ENCODE measurements at regions not wholly inside any gene's neighbourhood (a gene's known extent, or its start where the extent isn't known, plus 50 kb on each side); places are given as distances from the start of the nearest gene placed in this dataset.

DNA sequence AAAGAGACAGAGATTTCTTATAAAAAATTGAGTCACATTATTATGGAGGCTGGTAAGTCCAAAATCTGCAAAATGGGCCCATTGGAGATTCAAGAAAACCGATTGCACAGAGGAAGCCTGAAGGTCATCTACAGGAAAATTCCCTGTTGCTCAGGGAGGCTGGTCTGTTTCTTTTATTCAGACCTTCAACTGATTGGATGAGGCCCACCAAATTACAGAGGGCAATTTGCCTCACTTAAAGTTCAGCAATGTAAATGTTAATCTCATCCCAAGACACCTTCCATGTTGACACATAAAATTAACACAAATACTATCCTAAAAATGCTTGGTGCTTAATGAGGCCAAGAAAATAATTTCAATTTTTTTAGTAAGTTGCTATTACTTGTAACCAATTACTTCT is 219.2 kb upstream of the RUNX1 start:
- H3K4me1 ChIP-seq (ENCODE audit: control insufficient read depth, insufficient read depth, low read length), result no peaks in the 10 kb centered on the region
- no peak overlapping the region for H3K27ac ChIP-seq (ENCODE audit: low read length)
- no peak overlapping the region for H3K4me3 ChIP-seq (ENCODE audit: low read length)
- intact Hi-C loops (cut with DNase I), result no loop called here
- H3K9me3 ChIP-seq (ENCODE audit: control insufficient read depth, low read length), result peaks cover 2% of the 10 kb centered on the region
- 75% methylated on average over 1 of the region's 1 CpG for WGBS
- DNase-seq (no peak), ATAC-seq (no peak)
- no peaks in the 10 kb centered on the region for H3K27me3 ChIP-seq (ENCODE audit: control insufficient read depth, insufficient read depth)

DNA sequence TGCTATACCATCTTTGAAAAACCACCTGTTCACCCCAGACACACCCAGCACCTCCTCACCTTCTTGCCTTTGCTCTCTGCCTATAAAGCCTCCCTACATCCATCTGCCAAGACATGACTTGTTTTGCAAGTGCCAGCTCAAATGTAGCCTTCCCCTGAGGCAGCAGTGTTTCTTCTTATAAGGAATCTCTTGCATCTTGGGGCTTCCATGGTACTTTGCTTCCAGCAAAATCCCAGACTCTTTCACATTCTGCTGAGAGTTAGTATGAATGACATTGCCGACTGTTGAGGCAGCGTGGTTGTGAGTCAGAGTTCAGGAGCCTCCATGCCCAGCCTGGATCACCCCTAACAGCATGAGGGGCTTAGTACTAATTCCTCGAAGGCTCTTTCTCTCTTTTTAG is 217.4 kb upstream of the RUNX1 start:
- WGBS, result 92% methylated on average over 3 of the region's 3 CpGs
- ATAC-seq, result no peak

DNA sequence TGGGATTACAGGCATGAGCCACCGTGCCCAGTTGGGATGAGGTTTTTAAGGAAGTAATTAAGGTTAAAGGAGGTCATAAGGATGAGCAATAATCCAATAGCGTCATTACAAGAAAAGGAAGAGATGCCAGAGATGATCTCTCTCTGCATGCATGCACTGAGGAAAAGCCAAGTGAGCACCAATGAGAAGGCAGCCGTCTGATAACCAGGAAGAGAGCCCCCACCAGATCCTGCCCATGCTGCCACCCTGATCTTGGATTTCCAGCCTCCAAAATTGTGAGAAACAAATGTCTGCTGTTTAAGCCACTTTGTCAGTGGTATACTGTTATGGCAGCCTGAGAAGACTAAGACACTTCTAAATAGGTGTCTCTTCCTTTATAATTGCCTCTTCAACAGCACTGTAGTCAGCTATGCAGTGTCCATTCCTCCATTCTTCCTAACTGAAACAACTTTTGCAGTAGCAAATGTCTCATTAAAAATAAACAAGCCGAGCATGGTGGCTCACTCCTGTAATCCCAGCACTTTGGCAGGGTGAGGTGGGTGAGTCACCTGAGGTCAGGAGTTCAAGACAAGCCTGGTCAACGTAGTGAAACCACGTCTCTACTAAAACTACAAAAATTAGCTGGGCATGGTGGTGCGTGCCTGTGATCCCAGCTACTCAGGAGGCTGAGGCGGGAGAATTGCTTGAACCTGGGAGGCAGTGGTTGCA is 216.2 kb upstream of the RUNX1 start:
- Histone ChIP-seq H3K4me3 (ENCODE audit: low read length) (no peak overlapping the region), H3K9me3 (ENCODE audit: control insufficient read depth, low read length) (no peaks in the 10 kb centered on the region), H3K27me3 (ENCODE audit: control insufficient read depth, insufficient read depth) (no peaks in the 10 kb centered on the region), H3K4me1 (ENCODE audit: control insufficient read depth, insufficient read depth, low read length) (no peaks in the 10 kb centered on the region), H3K27ac (ENCODE audit: low read length) (no peak overlapping the region)
- intact Hi-C loops (cut with DNase I), result no loop called here
- no peak for DNase-seq
- ATAC-seq, result no peak
- 81% methylated on average over 8 of the region's 8 CpGs for WGBS

More for the DNA sequence above, 217.4 kb upstream of the RUNX1 start:
- H3K27me3 ChIP-seq (ENCODE audit: control insufficient read depth, insufficient read depth), result no peaks in the 10 kb centered on the region
- intact Hi-C loops (cut with DNase I), result no loop called here
- no peaks in the 10 kb centered on the region for H3K4me1 ChIP-seq (ENCODE audit: control insufficient read depth, insufficient read depth, low read length)
- no peaks in the 10 kb centered on the region for H3K9me3 ChIP-seq (ENCODE audit: control insufficient read depth, low read length)
- DNase-seq, result no peak
- H3K4me3 ChIP-seq (ENCODE audit: low read length), result no peak overlapping the region
- H3K27ac ChIP-seq (ENCODE audit: low read length), result no peak overlapping the region

DNA sequence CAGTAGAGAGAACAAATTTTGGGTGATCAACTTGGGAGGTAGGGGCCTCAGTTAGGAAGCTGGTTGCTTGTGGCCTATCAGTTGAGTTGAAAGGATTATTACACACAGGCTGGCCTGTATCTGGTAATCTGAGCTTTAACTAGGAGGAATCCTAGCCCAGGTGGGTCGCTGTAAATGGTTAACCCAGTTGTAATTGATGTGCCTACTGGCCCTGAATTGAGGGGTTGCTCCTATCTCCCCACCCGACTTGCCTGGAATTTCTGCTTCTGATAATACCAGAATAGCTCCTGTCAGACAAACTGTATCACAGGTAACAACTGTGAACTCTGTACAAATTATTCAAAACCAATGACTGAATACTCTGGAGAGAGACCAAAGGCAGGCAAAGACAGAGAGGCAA is 210.4 kb upstream of the RUNX1 start:
- Histone ChIP-seq H3K27me3 (ENCODE audit: control insufficient read depth, insufficient read depth) (no peaks in the 10 kb centered on the region), H3K4me3 (ENCODE audit: low read length) (no peak overlapping the region), H3K9me3 (ENCODE audit: control insufficient read depth, low read length) (no peaks in the 10 kb centered on the region), H3K4me1 (ENCODE audit: control insufficient read depth, insufficient read depth, low read length) (no peaks in the 10 kb centered on the region), H3K27ac (ENCODE audit: low read length) (no peak overlapping the region)
- 54% methylated on average over 2 of the region's 2 CpGs for WGBS
- DNase-seq (no peak), ATAC-seq (no peak)
- intact Hi-C loops (cut with DNase I), result no loop called here

DNA sequence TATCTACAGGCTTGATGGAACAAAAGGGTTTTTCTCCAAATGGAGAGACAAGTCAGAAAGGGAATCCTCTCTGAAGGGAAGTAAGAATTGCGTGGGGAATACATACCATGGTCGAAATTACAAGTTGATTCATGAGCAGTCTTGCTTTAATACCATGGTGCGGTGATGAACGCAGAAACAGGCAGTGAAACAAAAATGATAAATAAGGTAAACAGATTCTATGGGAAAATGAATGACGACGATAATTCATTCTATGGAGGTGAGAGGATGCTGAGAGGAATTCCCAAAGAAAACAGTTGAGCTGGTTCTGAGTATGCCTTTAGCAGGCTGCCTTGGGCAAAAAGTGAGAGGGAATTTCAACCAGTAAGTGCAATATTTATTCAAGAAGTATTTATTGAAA is 209.4 kb upstream of the RUNX1 start:
- 92% methylated on average over 6 of the region's 6 CpGs for WGBS
- Histone ChIP-seq H3K4me1 (ENCODE audit: control insufficient read depth, insufficient read depth, low read length) (no peaks in the 10 kb centered on the region), H3K9me3 (ENCODE audit: control insufficient read depth, low read length) (no peaks in the 10 kb centered on the region), H3K27ac (ENCODE audit: low read length) (no peak overlapping the region), H3K27me3 (ENCODE audit: control insufficient read depth, insufficient read depth) (no peaks in the 10 kb centered on the region), H3K4me3 (ENCODE audit: low read length) (no peak overlapping the region)
- DNase-seq (no peak), ATAC-seq (no peak)
- intact Hi-C loops (cut with DNase I), result no loop called here

DNA sequence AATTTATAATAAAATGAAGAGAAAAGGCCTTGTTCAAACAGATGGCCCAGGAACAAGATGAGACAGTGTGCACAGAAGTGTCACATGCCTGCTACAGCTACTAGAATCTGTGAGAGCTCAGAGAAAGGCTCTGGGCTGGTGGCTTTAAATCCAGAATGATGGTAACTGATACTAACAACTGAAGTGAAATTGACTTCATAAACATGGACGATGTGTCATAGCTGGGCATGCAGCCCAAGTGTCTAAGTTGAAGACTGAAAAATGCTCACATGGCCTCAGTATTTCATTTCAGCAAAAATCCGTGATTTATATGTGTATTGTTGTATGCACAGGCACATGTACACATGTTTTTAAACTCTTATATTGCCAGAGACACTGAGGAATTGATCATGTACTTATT is 208.3 kb upstream of the RUNX1 start:
- no peak overlapping the region for H3K27ac ChIP-seq (ENCODE audit: low read length)
- no peak overlapping the region for H3K4me3 ChIP-seq (ENCODE audit: low read length)
- intact Hi-C loops (cut with DNase I), result no loop called here
- DNase-seq, result peak; percentile 63 to 87 (median 79)
- no peaks in the 10 kb centered on the region for H3K9me3 ChIP-seq (ENCODE audit: control insufficient read depth, low read length)
- WGBS, result 16% methylated on average over 2 of the region's 2 CpGs
- no peaks in the 10 kb centered on the region for H3K27me3 ChIP-seq (ENCODE audit: control insufficient read depth, insufficient read depth)
- no peaks in the 10 kb centered on the region for H3K4me1 ChIP-seq (ENCODE audit: control insufficient read depth, insufficient read depth, low read length)
- ATAC-seq, result peak; percentile 58 to 62

DNA sequence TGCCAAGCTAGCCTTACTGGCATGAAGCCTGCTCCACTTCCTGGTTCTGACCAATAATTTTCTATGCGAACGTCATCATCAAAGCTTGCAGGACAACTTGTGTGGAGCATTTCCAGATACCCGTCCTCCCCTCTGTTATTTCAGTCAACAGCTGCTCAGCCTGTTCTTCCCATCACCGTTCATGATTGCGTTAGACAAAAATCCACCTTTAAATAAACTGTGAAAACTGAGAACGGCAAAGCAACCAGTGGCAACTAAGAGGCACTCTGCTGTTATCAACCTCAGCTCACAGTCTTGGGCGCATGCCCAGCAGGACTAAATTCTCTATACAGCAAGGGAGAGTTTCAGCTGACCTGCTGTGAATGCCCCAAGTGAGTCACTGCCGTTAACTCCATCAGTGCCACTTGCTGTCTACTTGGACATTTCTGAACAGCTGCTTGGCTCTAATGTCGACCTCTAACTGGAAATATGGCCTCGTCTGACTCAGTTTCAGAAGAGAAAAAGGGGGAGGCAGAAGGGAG is 207.4 kb upstream of the RUNX1 start:
- ATAC-seq (peak; percentile 97 to 99), DNase-seq (peak; percentile 90 to 94 (median 92))
- H3K9me3 ChIP-seq (ENCODE audit: control insufficient read depth, low read length), result no peaks in the 10 kb centered on the region
- peak overlapping the region; percentile 90 for H3K27ac ChIP-seq (ENCODE audit: low read length)
- H3K4me3 ChIP-seq (ENCODE audit: low read length), result no peak overlapping the region
- H3K27me3 ChIP-seq (ENCODE audit: control insufficient read depth, insufficient read depth), result no peaks in the 10 kb centered on the region
- intact Hi-C loops (cut with DNase I), result no loop called here
- WGBS, result 11% methylated on average over 10 of the region's 10 CpGs
- H3K4me1 ChIP-seq (ENCODE audit: control insufficient read depth, insufficient read depth, low read length), result no peaks in the 10 kb centered on the region

DNA sequence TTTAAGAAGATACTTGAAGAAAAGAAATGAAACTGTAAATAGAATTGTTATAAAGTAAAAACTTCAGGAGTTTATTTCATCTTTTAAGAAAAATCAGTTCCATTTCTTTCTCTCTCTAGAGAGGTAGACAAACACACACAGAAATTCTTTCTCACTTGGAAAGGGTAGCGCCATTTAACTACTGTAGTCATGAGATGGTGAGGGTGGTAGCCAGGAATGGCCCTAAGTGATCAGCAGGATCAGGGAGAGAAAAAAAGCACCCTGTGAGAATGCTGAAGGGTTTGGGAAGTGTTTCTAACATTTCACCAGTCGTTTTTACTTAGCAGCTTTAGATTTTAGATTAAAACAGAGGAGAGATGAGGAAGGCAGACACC is 205.7 kb upstream of the RUNX1 start:
- WGBS, result 51% methylated on average over 2 of the region's 2 CpGs
- intact Hi-C loops (cut with DNase I), result no loop called here
- Histone ChIP-seq H3K4me3 (ENCODE audit: low read length) (no peak overlapping the region), H3K27ac (ENCODE audit: low read length) (peak overlapping the region; percentile 13), H3K9me3 (ENCODE audit: control insufficient read depth, low read length) (no peaks in the 10 kb centered on the region), H3K27me3 (ENCODE audit: control insufficient read depth, insufficient read depth) (no peaks in the 10 kb centered on the region), H3K4me1 (ENCODE audit: control insufficient read depth, insufficient read depth, low read length) (no peaks in the 10 kb centered on the region)
- DNase-seq, result no peak
- no peak for ATAC-seq

DNA sequence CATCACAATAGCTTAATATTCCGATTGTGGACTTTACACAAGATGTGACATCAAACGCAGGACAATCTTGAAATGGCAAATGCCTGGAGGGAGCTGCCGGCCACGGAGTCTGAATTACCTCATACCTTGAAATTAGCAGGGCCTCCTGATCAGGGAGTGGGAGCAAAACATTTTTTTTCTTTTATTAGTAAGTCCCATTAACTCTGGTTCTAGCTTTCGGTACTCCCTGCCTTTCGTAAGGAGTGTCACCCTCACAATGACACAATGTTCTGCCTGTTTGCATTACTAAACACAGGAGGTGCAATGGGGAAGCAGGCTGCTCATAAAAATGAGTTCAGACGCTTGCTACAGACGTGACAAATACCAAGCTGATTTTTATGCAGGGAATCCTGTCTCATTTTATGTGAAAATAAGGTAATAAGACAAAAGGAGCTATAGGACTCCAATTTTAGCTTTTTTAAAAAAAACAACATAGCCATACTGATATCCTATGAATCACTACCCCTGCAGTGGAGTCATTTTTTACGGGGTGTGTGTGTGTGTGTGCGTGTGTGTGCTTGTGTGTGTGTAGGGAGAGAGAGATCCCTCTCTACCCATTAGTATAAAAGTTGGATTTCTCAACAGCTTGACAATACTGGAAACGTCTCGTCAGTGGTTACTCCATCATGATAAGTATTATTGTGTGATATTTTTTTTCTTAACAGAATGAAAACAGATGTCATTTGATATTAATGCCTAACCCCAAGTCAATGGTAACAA is 205.1 kb upstream of the RUNX1 start:
- H3K27ac ChIP-seq (ENCODE audit: low read length), result no peak overlapping the region
- DNase-seq, result peak in 1 of 3 donors; percentile 50
- H3K9me3 ChIP-seq (ENCODE audit: control insufficient read depth, low read length), result no peaks in the 10 kb centered on the region
- intact Hi-C loops (cut with DNase I), result no loop called here
- H3K27me3 ChIP-seq (ENCODE audit: control insufficient read depth, insufficient read depth), result no peaks in the 10 kb centered on the region
- no peak overlapping the region for H3K4me3 ChIP-seq (ENCODE audit: low read length)
- WGBS, result 67% methylated on average over 12 of the region's 12 CpGs
- ATAC-seq, result no peak
- H3K4me1 ChIP-seq (ENCODE audit: control insufficient read depth, insufficient read depth, low read length), result no peaks in the 10 kb centered on the region

DNA sequence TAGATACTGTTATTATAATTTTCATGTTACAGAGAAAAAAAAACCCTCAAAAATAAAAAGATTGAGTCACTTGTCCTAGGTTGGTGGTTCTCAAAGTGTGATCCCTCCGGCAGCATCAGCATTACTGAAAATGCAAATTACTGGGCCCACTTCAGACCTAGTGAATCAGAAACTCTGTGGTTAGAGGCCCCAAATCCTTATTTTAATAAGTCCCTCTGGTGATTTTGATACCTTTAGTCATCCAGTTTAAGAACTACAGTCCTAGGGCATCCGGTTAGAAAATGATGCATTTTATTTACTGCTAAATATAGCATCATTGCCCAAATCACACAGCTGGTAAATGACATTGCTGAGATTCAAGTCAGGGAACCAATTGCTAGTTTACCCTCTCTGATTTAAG is 203.7 kb upstream of the RUNX1 start:
- intact Hi-C loops (cut with DNase I), result no loop called here
- H3K4me3 ChIP-seq (ENCODE audit: low read length), result no peak overlapping the region
- H3K9me3 ChIP-seq (ENCODE audit: control insufficient read depth, low read length), result no peaks in the 10 kb centered on the region
- DNase-seq (no peak), ATAC-seq (no peak)
- 84% methylated on average over 2 of the region's 2 CpGs for WGBS
- H3K4me1 ChIP-seq (ENCODE audit: control insufficient read depth, insufficient read depth, low read length), result no peaks in the 10 kb centered on the region
- no peaks in the 10 kb centered on the region for H3K27me3 ChIP-seq (ENCODE audit: control insufficient read depth, insufficient read depth)
- H3K27ac ChIP-seq (ENCODE audit: low read length), result no peak overlapping the region

DNA sequence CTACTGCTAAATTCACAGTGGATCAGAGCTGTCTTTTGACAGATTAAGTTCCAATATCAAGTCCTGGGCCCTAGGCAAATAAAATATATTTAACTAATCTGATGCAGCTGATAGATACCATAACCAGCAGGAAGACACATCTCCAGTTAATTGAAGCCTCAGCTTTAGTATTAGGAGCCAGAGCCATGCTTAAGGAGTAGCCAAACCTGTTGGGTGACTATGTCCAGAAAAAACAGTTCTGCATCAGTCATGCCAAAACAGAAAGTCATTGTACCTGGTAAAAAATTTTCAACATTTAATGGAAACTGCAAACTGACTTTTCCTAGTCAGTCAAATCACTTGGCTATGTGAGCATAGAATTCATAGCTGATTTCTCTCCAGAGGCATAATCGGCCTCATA is 200.5 kb upstream of the RUNX1 start:
- ATAC-seq (no peak), DNase-seq (no peak)
- WGBS, result 78% methylated on average over 1 of the region's 1 CpG
- H3K27me3 ChIP-seq (ENCODE audit: control insufficient read depth, insufficient read depth), result no peaks in the 10 kb centered on the region
- H3K4me1 ChIP-seq (ENCODE audit: control insufficient read depth, insufficient read depth, low read length), result no peaks in the 10 kb centered on the region
- H3K4me3 ChIP-seq (ENCODE audit: low read length), result no peak overlapping the region
- no peaks in the 10 kb centered on the region for H3K9me3 ChIP-seq (ENCODE audit: control insufficient read depth, low read length)
- intact Hi-C loops (cut with DNase I), result no loop called here
- no peak overlapping the region for H3K27ac ChIP-seq (ENCODE audit: low read length)
